PC-3 (cell line): ENCODE measurements at regions not wholly inside any gene's neighbourhood (a gene's known extent, or its start where the extent isn't known, plus 50 kb on each side); places are given as distances from the start of the nearest gene placed in this dataset.

ENCODE experiments used
- EZH2 ChIP-seq: fragments of 300-600 bp; sonication (generic); IDR thresholded peaks from one replicate; pipeline ENCODE4 v1.6.1; 2017; ENCODE audit warnings: antibody characterized with exemption, mild to moderate bottlenecking, low read length; ENCODE audit not compliant: unreplicated experiment
- TF ChIP-seq, protein P1 (sequence below): fragments of 300-600 bp; sonication (generic); conservative IDR thresholded peaks from 2 replicates; pipeline ENCODE4 v1.5.1; 2017; ENCODE audit warnings: antibody characterized with exemption, low read depth, mild to moderate bottlenecking, low read length

DNA sequence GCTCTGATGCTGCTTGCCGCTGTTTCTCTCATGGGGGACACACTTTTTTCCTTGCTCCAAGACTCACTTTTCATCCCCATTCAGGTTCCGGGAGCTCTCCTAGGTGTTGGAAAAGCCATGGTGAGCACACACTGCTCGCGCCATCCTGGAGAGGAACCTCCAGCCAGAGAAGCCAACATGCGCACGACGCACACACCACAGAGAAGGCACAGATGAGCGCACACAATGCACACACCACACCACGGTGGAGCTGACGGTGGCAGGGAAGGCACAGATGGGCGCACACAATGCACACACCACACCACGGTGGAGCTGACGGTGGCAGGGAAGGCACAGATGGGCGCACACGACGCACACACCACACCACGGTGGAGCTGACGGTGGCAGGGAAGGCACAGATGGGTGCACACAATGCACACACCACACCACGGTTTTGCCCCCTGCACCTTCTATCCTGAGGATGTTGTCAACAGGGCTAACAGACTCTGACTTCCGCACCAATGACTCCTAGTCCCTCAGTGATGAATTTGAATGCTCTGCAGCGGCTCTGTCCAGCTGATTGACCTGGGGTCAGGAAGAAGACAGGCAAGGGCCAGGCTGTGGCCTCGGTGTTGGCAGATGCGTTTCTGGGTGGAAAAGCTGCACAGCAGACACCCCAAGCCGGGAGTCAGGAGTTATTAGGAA lies 154.7 kb downstream of the ERMARD start:
- TF ChIP-seq, protein P1, sequence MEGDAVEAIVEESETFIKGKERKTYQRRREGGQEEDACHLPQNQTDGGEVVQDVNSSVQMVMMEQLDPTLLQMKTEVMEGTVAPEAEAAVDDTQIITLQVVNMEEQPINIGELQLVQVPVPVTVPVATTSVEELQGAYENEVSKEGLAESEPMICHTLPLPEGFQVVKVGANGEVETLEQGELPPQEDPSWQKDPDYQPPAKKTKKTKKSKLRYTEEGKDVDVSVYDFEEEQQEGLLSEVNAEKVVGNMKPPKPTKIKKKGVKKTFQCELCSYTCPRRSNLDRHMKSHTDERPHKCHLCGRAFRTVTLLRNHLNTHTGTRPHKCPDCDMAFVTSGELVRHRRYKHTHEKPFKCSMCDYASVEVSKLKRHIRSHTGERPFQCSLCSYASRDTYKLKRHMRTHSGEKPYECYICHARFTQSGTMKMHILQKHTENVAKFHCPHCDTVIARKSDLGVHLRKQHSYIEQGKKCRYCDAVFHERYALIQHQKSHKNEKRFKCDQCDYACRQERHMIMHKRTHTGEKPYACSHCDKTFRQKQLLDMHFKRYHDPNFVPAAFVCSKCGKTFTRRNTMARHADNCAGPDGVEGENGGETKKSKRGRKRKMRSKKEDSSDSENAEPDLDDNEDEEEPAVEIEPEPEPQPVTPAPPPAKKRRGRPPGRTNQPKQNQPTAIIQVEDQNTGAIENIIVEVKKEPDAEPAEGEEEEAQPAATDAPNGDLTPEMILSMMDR, result no peak
- no peak for TF ChIP-seq EZH2
